Parathyroid adenoma (tissue), 2 donors: ENCODE measurements at regions not wholly inside any gene's neighbourhood (a gene's known extent, or its start where the extent isn't known, plus 50 kb on each side); places are given as distances from the start of the nearest gene placed in this dataset.

ENCODE experiments used
- H2AFZ ChIP-seq: fragments of 300-600 bp; sonication (generic); one replicate; pipeline ENCODE4 v1.7.0; 2017; ENCODE audit warnings: antibody characterized with exemption, mild to moderate bottlenecking
- H3K27ac ChIP-seq: fragments of 300-600 bp; sonication (generic); one replicate; pipeline ENCODE4 v1.7.0; 2017
- H3K27me3 ChIP-seq: fragments of 300-600 bp; sonication (generic); one replicate; pipeline ENCODE4 v1.7.0; 2017; ENCODE audit warnings: low read length; ENCODE audit not compliant: control insufficient read depth, insufficient read depth
- H3K36me3 ChIP-seq: fragments of 300-600 bp; sonication (generic); one replicate; pipeline ENCODE4 v1.7.0; 2017; ENCODE audit warnings: low read length; ENCODE audit not compliant: control insufficient read depth, insufficient read depth
- H3K4me1 ChIP-seq: fragments of 300-600 bp; sonication (generic); one replicate; pipeline ENCODE4 v1.7.0; 2017; ENCODE audit warnings: control low read depth
- H3K4me2 ChIP-seq: fragments of 300-600 bp; sonication (generic); one replicate; pipeline ENCODE4 v1.7.0; 2017; ENCODE audit warnings: low read length
- H3K4me3 ChIP-seq: fragments of 300-600 bp; sonication (generic); one replicate; pipeline ENCODE4 v1.7.0; 2017; ENCODE audit warnings: low read depth, low read length
- H3K79me2 ChIP-seq: fragments of 300-600 bp; sonication (generic); one replicate; pipeline ENCODE4 v1.7.0; 2017; ENCODE audit warnings: control low read depth
- H3K9ac ChIP-seq: fragments of 300-600 bp; sonication (generic); one replicate; pipeline ENCODE4 v1.7.0; 2017; ENCODE audit warnings: mild to moderate bottlenecking
- H3K9me3 ChIP-seq: fragments of 300-600 bp; sonication (generic); one replicate; pipeline ENCODE4 v1.7.0; 2017; ENCODE audit warnings: low read length; ENCODE audit not compliant: control insufficient read depth
- TF ChIP-seq, protein P1 (sequence below): fragments of 300-600 bp; sonication (generic); IDR thresholded peaks from one replicate; pipeline ENCODE4 v1.7.0; 2017; ENCODE audit warnings: antibody characterized with exemption, mild to moderate bottlenecking
- donor health status: primary hyperparathyroidism.

DNA sequence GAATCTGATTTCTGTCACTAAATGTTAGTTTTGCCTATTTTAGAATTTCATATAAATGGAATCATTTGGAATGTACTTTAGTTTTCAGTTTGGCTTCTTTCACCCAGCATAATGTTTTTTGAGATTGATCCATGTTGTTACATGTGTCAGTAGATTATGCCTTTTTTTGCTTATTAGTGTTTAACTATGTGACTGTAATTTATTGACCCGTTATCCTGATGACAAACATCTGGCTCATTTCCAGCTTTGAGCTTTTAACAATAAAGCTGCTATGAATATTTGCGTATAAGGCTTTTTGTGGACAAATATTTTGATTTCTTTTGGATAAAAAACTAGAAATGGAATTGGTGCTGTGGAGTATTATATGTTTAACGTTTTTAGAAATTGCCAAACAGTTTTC is 254.5 kb upstream of the CFAP20DC start:
- Histone ChIP-seq H3K36me3 (no peaks in the 10 kb centered on the region), H3K9ac (no peak overlapping the region), H3K27me3 (no peaks in the 10 kb centered on the region), H3K9me3 (no peaks in the 10 kb centered on the region), H3K79me2 (no peaks in the 10 kb centered on the region), H3K27ac (no peak overlapping the region), H3K4me3 (no peak overlapping the region), H2AFZ (no peak overlapping the region), H3K4me1 (no peaks in the 10 kb centered on the region), H3K4me2 (no peak overlapping the region)
- TF ChIP-seq, protein P1, sequence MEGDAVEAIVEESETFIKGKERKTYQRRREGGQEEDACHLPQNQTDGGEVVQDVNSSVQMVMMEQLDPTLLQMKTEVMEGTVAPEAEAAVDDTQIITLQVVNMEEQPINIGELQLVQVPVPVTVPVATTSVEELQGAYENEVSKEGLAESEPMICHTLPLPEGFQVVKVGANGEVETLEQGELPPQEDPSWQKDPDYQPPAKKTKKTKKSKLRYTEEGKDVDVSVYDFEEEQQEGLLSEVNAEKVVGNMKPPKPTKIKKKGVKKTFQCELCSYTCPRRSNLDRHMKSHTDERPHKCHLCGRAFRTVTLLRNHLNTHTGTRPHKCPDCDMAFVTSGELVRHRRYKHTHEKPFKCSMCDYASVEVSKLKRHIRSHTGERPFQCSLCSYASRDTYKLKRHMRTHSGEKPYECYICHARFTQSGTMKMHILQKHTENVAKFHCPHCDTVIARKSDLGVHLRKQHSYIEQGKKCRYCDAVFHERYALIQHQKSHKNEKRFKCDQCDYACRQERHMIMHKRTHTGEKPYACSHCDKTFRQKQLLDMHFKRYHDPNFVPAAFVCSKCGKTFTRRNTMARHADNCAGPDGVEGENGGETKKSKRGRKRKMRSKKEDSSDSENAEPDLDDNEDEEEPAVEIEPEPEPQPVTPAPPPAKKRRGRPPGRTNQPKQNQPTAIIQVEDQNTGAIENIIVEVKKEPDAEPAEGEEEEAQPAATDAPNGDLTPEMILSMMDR = no peak

DNA sequence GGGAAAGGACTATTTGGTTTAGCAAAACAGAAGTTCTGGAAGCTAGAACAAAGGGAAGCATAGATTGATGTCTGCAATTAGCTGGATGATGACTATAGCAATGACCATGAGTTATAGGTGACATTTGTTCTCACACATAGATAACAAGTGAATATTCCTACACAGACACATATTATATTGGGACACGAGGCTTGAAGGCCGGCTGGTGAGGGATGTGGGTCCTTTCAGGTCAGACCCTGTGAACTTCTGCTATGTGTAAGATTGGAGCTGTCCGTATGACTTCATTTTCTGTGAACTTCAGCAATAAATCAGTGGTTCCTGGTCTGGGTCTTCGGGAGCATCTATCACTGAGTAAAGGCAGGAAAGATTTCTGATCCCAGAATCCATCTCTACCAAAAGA is 253.6 kb upstream of the CFAP20DC start:
- no peaks in the 10 kb centered on the region for H3K9me3 ChIP-seq
- H3K4me3 ChIP-seq = no peak overlapping the region
- H2AFZ ChIP-seq = no peak overlapping the region
- H3K27ac ChIP-seq = no peak overlapping the region
- H3K4me2 ChIP-seq = no peak overlapping the region
- H3K36me3 ChIP-seq = no peaks in the 10 kb centered on the region
- H3K27me3 ChIP-seq = no peaks in the 10 kb centered on the region
- TF ChIP-seq, protein P1 = no peak
- no peaks in the 10 kb centered on the region for H3K79me2 ChIP-seq
- H3K9ac ChIP-seq = no peak overlapping the region
- H3K4me1 ChIP-seq = no peaks in the 10 kb centered on the region

DNA sequence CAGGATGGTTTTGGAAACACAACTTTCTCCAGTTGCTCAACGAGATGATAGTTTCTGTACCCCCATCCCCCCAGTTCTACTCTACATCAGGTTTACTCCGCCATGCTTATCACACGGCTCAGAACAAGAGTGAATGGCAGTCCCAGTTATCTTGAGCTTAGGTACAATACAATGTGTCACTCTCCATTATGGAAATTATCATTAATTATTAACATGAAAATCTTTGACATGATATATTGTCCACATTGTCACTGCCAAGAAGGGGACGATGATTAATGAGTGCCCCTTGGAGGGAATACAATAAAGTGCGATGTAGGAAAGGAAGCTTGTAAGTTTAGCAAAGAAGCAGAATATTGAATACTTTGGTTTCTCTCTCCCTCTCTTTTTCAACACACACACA is 252.6 kb upstream of the CFAP20DC start:
- H3K4me2 ChIP-seq = no peak overlapping the region
- no peaks in the 10 kb centered on the region for H3K79me2 ChIP-seq
- H3K27ac ChIP-seq = no peak overlapping the region
- no peaks in the 10 kb centered on the region for H3K27me3 ChIP-seq
- H3K4me1 ChIP-seq = no peaks in the 10 kb centered on the region
- TF ChIP-seq, protein P1 = no peak
- H3K4me3 ChIP-seq = no peak overlapping the region
- no peaks in the 10 kb centered on the region for H3K9me3 ChIP-seq
- H3K9ac ChIP-seq = no peak overlapping the region
- no peaks in the 10 kb centered on the region for H3K36me3 ChIP-seq
- H2AFZ ChIP-seq = no peak overlapping the region

DNA sequence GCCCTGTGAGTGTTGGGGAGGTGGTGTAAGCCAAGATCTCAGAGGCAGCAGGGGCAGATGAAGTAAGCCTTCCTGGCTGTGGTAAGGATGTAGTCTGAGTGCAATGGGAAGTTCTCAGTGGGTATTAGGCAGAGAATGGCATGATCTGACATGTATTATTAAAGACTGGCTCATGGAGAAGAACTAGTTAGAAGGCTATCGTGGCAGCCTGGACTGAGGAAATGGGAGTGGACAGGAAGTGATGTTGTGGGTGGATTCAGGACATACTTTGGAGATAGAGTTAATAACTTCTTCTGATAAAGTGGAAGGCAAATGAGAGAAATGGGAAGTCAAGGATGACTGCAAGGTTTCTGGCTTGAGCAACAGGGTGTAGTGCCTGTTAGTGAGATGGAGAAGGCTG is 250.9 kb upstream of the CFAP20DC start:
- TF ChIP-seq, protein P1 = no peak
- H3K79me2 ChIP-seq = no peaks in the 10 kb centered on the region
- no peak overlapping the region for H3K27ac ChIP-seq
- H3K9ac ChIP-seq = no peak overlapping the region
- no peak overlapping the region for H2AFZ ChIP-seq
- no peak overlapping the region for H3K4me3 ChIP-seq
- H3K4me1 ChIP-seq = no peaks in the 10 kb centered on the region
- H3K9me3 ChIP-seq = no peaks in the 10 kb centered on the region
- H3K27me3 ChIP-seq = no peaks in the 10 kb centered on the region
- no peaks in the 10 kb centered on the region for H3K36me3 ChIP-seq
- no peak overlapping the region for H3K4me2 ChIP-seq

DNA sequence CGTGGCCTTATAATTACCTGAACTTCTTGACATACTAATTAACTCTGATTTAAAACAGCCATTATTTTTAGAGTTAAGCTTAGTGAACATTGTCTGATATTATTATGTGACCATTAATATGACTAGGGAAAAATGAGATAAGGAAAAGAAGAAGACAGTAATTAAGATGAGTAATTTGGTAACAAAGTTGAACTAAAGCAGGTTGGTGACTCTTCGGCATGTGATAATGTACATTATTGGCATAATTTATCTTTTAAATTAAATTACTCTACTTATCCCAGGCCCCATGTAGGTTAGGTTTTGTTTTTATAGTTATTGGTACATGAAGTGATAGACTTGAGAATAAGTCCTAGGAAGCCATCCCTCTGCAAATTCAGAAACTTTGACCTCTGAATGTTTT is 249.7 kb upstream of the CFAP20DC start:
- Histone ChIP-seq H3K36me3 (no peaks in the 10 kb centered on the region), H3K4me1 (no peaks in the 10 kb centered on the region), H3K4me3 (no peak overlapping the region), H2AFZ (no peak overlapping the region), H3K9me3 (no peaks in the 10 kb centered on the region), H3K4me2 (no peak overlapping the region), H3K79me2 (no peaks in the 10 kb centered on the region), H3K27ac (no peak overlapping the region), H3K9ac (no peak overlapping the region), H3K27me3 (no peaks in the 10 kb centered on the region)
- TF ChIP-seq, protein P1 = no peak
